Vagina (tissue), 2 donors: ENCODE measurements at regions not wholly inside any gene's neighbourhood (a gene's known extent, or its start where the extent isn't known, plus 50 kb on each side); places are given as distances from the start of the nearest gene placed in this dataset.

Experiments used
- POLR2A ChIP-seq, 2 donors: fragments of 450-650 bp; IDR thresholded peaks; one replicate each; pipeline ENCODE4 v1.6.1; 2017; ENCODE audit warnings: antibody characterized with exemption in 2 of 2, mild to moderate bottlenecking in 2 of 2, moderate library complexity in 2 of 2
- POLR2AphosphoS5 ChIP-seq, 2 donors: sonication (generic); formaldehyde crosslinking; IDR thresholded peaks; one replicate each; pipeline ENCODE4 v1.9.0; 2017; ENCODE audit warnings: antibody characterized with exemption in 2 of 2, mild to moderate bottlenecking in 2 of 2, low read depth in 1 of 2; ENCODE audit not compliant: insufficient read depth in 1 of 2
- TF ChIP-seq, protein P1 (sequence below), 3 experiments: fragments of 450-650 bp in 2 of 3; fragments of 200-600 bp in 1 of 3; sonication (generic) in 1 of 3; IDR thresholded peaks; one replicate each; pipeline ENCODE4 v1.5.1; 2017 to 2019; ENCODE audit warnings: antibody characterized with exemption in 3 of 3, mild to moderate bottlenecking in 2 of 3, moderate library complexity in 2 of 3

DNA sequence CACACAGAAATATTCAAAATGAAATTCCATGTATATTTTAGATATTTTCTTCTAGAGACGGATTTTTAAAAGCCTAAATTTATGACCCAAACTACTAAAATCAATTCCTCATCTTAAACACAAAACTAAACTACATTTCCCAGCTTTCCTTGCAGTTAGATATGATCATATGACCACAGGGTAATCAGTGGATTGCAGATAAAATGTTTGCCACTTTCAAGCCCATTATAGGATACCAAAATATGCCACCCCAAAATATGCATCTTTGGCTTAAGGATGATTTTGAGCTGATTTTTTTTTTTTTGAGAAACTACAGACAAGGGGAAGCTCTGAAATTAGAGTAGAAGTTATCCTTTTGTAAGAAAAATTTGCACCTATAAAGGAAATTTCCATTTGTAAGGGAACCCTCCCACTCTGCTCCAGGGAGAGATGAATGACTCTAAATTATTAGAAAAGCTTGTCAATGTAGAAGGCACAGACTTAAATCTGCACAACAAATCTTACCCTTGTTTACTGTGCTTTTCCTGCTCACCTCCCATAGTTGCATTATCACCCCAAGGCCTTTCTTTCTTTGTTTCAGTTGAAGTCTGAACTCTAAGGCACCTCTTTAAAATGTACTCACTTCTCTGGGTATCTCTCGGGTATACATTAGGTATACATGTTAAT lies 503.0 kb downstream of the PDHA2 start:
- TF ChIP-seq POLR2A (IDR thresholded peaks at IDR 0.05) (no peak), POLR2AphosphoS5 (IDR thresholded peaks at IDR 0.05; ENCODE audit: insufficient read depth in 1 of 2, low read depth in 1 of 2) (no peak)
- TF ChIP-seq, protein P1, sequence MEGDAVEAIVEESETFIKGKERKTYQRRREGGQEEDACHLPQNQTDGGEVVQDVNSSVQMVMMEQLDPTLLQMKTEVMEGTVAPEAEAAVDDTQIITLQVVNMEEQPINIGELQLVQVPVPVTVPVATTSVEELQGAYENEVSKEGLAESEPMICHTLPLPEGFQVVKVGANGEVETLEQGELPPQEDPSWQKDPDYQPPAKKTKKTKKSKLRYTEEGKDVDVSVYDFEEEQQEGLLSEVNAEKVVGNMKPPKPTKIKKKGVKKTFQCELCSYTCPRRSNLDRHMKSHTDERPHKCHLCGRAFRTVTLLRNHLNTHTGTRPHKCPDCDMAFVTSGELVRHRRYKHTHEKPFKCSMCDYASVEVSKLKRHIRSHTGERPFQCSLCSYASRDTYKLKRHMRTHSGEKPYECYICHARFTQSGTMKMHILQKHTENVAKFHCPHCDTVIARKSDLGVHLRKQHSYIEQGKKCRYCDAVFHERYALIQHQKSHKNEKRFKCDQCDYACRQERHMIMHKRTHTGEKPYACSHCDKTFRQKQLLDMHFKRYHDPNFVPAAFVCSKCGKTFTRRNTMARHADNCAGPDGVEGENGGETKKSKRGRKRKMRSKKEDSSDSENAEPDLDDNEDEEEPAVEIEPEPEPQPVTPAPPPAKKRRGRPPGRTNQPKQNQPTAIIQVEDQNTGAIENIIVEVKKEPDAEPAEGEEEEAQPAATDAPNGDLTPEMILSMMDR (IDR thresholded peaks at IDR 0.05) = no peak
